IMR-90 (cell line): ENCODE measurements at regions not wholly inside any gene's neighbourhood (a gene's known extent, or its start where the extent isn't known, plus 50 kb on each side); places are given as distances from the start of the nearest gene placed in this dataset.
"Not testable (repeated sequence)": the region's sequence is repeated elsewhere in the genome, so short reads cannot be mapped to it uniquely, and the experiment has no call there.

ENCODE experiments used
- ATAC-seq: fragments of 200-7000 bp; cut with Tn5 transposase; 2 replicates; pipeline ENCODE4 v1.9.1; 2020; ENCODE audit warnings: low read depth, mild to moderate bottlenecking, moderate library complexity
- BruUV-seq: library from RNA; stranded (reverse); fragments of 400-500 nt; replicated peaks from 2 replicates; lab custom pipeline; 2021; lab: Mats Ljungman, UMichigan
- CTCF ChIA-PET: fragments of 300-600 bp; formaldehyde crosslinking; extraction: SDS; loops from one replicate; lab custom pipeline; 2021; ENCODE audit warnings: antibody characterized with exemption; lab: Yijun Ruan, JAX
- POLR2A ChIA-PET: fragments of 300-600 bp; sonication (Branson Sonifier 250); formaldehyde crosslinking; loops from one replicate; lab custom pipeline; 2022; ENCODE audit warnings: antibody characterized with exemption; ENCODE audit not compliant: unreplicated experiment; lab: Charles Lee
- DNase-seq: peaks from one replicate; pipeline ENCODE4 v3.0.0; 2013
- H2AFZ ChIP-seq: replicated peaks from 2 replicates; pipeline ENCODE3; 2013; ENCODE audit warnings: low read length, mild to moderate bottlenecking; ENCODE audit not compliant: poor library complexity
- H2AK5ac ChIP-seq: 2 replicates; pipeline ENCODE4 v1.6.1; 2013; ENCODE audit warnings: low read depth, low read length, inconsistent platforms
- H2AK9ac ChIP-seq: replicated peaks from 2 replicates; pipeline ENCODE3; 2013; ENCODE audit warnings: mild to moderate bottlenecking, low read depth, low read length, moderate library complexity; ENCODE audit not compliant: poor library complexity
- H2BK120ac ChIP-seq: 2 replicates; pipeline ENCODE4 v1.6.1; 2013; ENCODE audit warnings: low read depth, low read length, inconsistent platforms
- H2BK15ac ChIP-seq: 3 replicates; pipeline ENCODE4 v1.6.1; 2013; ENCODE audit warnings: low read depth, low read length, inconsistent platforms
- H2BK20ac ChIP-seq: 2 replicates; pipeline ENCODE4 v1.6.1; 2013; ENCODE audit warnings: low read depth, mild to moderate bottlenecking, inconsistent platforms, low read length, moderate library complexity
- H2BK5ac ChIP-seq: 2 replicates; pipeline ENCODE4 v1.6.1; 2013; ENCODE audit warnings: mild to moderate bottlenecking, low read depth, low read length, inconsistent platforms; ENCODE audit not compliant: poor library complexity, severe bottlenecking
- H3K14ac ChIP-seq: replicated peaks from 2 replicates; pipeline ENCODE4 v1.6.1; 2013; ENCODE audit warnings: low read depth, low read length, inconsistent platforms
- H3K18ac ChIP-seq: 2 replicates; pipeline ENCODE4 v1.6.1; 2013; ENCODE audit warnings: low read depth, low read length, control low read depth
- H3K23ac ChIP-seq: 2 replicates; pipeline ENCODE4 v1.6.1; 2013; ENCODE audit warnings: low read depth, low read length, inconsistent platforms
- H3K27ac ChIP-seq: 2 replicates; pipeline ENCODE4 v1.5.1; 2013; ENCODE audit warnings: mild to moderate bottlenecking, control low read depth, low read length; ENCODE audit not compliant: insufficient read depth
- H3K27me3 ChIP-seq: 2 replicates; pipeline ENCODE4 v1.6.1; 2013; ENCODE audit warnings: low read length; ENCODE audit not compliant: control insufficient read depth, insufficient read depth
- H3K36me3 ChIP-seq: 2 replicates; pipeline ENCODE4 v1.6.1; 2013; ENCODE audit warnings: low read length, mixed read lengths; ENCODE audit not compliant: control insufficient read depth, insufficient read depth
- H3K4ac ChIP-seq: 2 replicates; pipeline ENCODE4 v1.6.1; 2013; ENCODE audit warnings: low read depth, low read length, inconsistent platforms
- H3K4me1 ChIP-seq: 2 replicates; pipeline ENCODE4 v1.6.1; 2013; ENCODE audit warnings: low read length, mixed read lengths; ENCODE audit not compliant: control insufficient read depth, insufficient read depth
- H3K4me2 ChIP-seq: 2 replicates; pipeline ENCODE4 v1.6.1; 2013; ENCODE audit warnings: low read depth, mild to moderate bottlenecking, control low read depth, low read length, moderate library complexity
- H3K4me3 ChIP-seq: 2 replicates; pipeline ENCODE4 v1.5.1; 2013; ENCODE audit warnings: low read depth, mild to moderate bottlenecking, control low read depth, low read length, moderate library complexity; ENCODE audit not compliant: insufficient read depth
- H3K56ac ChIP-seq: 2 replicates; pipeline ENCODE4 v1.6.1; 2013; ENCODE audit warnings: low read length, inconsistent platforms; ENCODE audit not compliant: insufficient read depth; ENCODE audit errors: extremely low read depth
- H3K79me1 ChIP-seq, 2 experiments: 2 replicates each; pipeline ENCODE4 v1.6.1; 2013; ENCODE audit warnings: low read length in 2 of 2, inconsistent platforms in 1 of 2, low read depth in 1 of 2
- H3K9ac ChIP-seq: 2 replicates; pipeline ENCODE4 v1.6.1; 2013; ENCODE audit warnings: low read depth, low read length, control low read depth
- H3K9me1 ChIP-seq: 2 replicates; pipeline ENCODE4 v1.6.1; 2013; ENCODE audit warnings: low read length, inconsistent platforms; ENCODE audit not compliant: insufficient read depth
- H3K9me3 ChIP-seq: 2 replicates; pipeline ENCODE4 v1.6.1; 2013; ENCODE audit warnings: low read length; ENCODE audit not compliant: control insufficient read depth, insufficient read depth
- H4K20me1 ChIP-seq: 2 replicates; pipeline ENCODE4 v1.6.1; 2013; ENCODE audit warnings: low read length, inconsistent platforms; ENCODE audit not compliant: insufficient read depth
- H4K5ac ChIP-seq: 2 replicates; pipeline ENCODE4 v1.6.1; 2013; ENCODE audit warnings: mild to moderate bottlenecking, low read depth, low read length, control low read depth
- H4K8ac ChIP-seq, 2 experiments: 2 replicates each; pipeline ENCODE4 v1.6.1; 2013; ENCODE audit warnings: low read depth in 2 of 2, low read length in 2 of 2, control low read depth in 1 of 2, inconsistent platforms in 1 of 2
- H4K91ac ChIP-seq: 2 replicates; pipeline ENCODE4 v1.6.1; 2013; ENCODE audit warnings: low read depth, low read length, inconsistent platforms; ENCODE audit not compliant: insufficient read depth
- CEBPB ChIP-seq: IDR thresholded peaks from 2 replicates; pipeline ENCODE4 v1.6.1; 2012; ENCODE audit warnings: low read depth, low read length, improper control_type of control experiment
- FOS ChIP-seq: fragments of 150-350 bp; IDR thresholded peaks from 2 replicates; pipeline ENCODE4 v1.6.1; 2016; ENCODE audit warnings: low read depth, low read length
- MXI1 ChIP-seq: IDR thresholded peaks from 2 replicates; pipeline ENCODE4 v1.6.1; 2012; ENCODE audit warnings: low read depth, mild to moderate bottlenecking, low read length, moderate library complexity, borderline replicate concordance
- NFE2L2 ChIP-seq: fragments of 150-350 bp; IDR thresholded peaks from 2 replicates; pipeline ENCODE4 v1.6.1; 2016; ENCODE audit warnings: low read depth, mild to moderate bottlenecking, low read length
- POLR2A ChIP-seq: IDR thresholded peaks from 2 replicates; pipeline ENCODE4 v1.6.1; 2012; ENCODE audit warnings: mild to moderate bottlenecking, low read depth, low read length
- RCOR1 ChIP-seq: IDR thresholded peaks from 2 replicates; pipeline ENCODE4 v1.6.1; 2012; ENCODE audit warnings: mild to moderate bottlenecking, low read length, improper control_type of control experiment; ENCODE audit not compliant: insufficient replicate concordance
- WGBS, 2 experiments: methylation state at CpG; one replicate each; pipeline versions ENCODE4 v1.1.5 to v1.1.7; 2013; ENCODE audit warnings: missing lambda C conversion rate in 2 of 2; ENCODE audit not compliant: insufficient read length in 1 of 2; ENCODE audit errors: extremely low coverage in 2 of 2; 5-methylcytosine and 5-hydroxymethylcytosine counted together
- dilution Hi-C: fragments of 300-500 bp; cut with HindIII; formaldehyde crosslinking; loops from one replicate; pipeline ENCODE4 v1.14.3; 2018; ENCODE audit warnings: low sequenced_read_pairs; ENCODE audit not compliant: unreplicated experiment
- in situ Hi-C: fragments of 300-500 bp; cut with MboI; formaldehyde crosslinking; loops from 3 replicates; pipeline ENCODE4 v1.14.3; 2019; ENCODE audit warnings: low sequenced_read_pairs, inconsistent platforms, mixed read lengths
- intact Hi-C: fragments of 100-400 bp; cut with micrococcal nuclease; formaldehyde crosslinking; loops from 2 replicates; pipeline ENCODE4 v1.10.0; 2022

GRCh38 chr2:224169847-224170246 lies 130.8 kb upstream of the SERPINE2 start:
- Histone ChIP-seq H3K27me3 (no peaks in the 10 kb centered on the region), H4K5ac (no peak overlapping the region), H2BK15ac (no peak overlapping the region), H2AK5ac (peak overlapping the region; percentile 33; the same call in 1 of the 2 replicates), H3K79me1 (no peaks in the 10 kb centered on the region), H3K9me3 (no peaks in the 10 kb centered on the region), H2AK9ac (no peak overlapping the region), H3K27ac (no peak overlapping the region), H3K4me2 (no peak overlapping the region), H2AFZ (no peak overlapping the region), H3K9ac (no peak overlapping the region), H4K20me1 (no peaks in the 10 kb centered on the region), H2BK120ac (no peak overlapping the region), H3K9me1 (peaks cover 3% of the 10 kb centered on the region; the same call in 1 of the 2 replicates), H2BK20ac (no peak overlapping the region), H3K56ac (no peak overlapping the region), H4K8ac (no peak overlapping the region), H3K4ac (no peak overlapping the region), H2BK5ac (no peak overlapping the region), H3K36me3 (no peaks in the 10 kb centered on the region), H3K4me1 (no peaks in the 10 kb centered on the region), H4K91ac (no peak overlapping the region), H3K18ac (no peak overlapping the region), H3K4me3 (no peak overlapping the region), H3K23ac (no peak overlapping the region), H3K14ac (no peak overlapping the region)
- in situ Hi-C loops: no loop called here
- WGBS, 2 experiments: no CpG with 5 or more reads among the region's 8 CpGs
- dilution Hi-C loops: no loop called here
- TF ChIP-seq FOS (no peak), RCOR1 (no peak), POLR2A (no peak), MXI1 (no peak), CEBPB (no peak), NFE2L2 (no peak)
- CTCF ChIA-PET: no interaction called here
- no TSS peak for BruUV-seq
- intact Hi-C loops: no loop called here
- ATAC-seq: no peak
- no peak for DNase-seq
- POLR2A ChIA-PET: no interaction called here

DNA sequence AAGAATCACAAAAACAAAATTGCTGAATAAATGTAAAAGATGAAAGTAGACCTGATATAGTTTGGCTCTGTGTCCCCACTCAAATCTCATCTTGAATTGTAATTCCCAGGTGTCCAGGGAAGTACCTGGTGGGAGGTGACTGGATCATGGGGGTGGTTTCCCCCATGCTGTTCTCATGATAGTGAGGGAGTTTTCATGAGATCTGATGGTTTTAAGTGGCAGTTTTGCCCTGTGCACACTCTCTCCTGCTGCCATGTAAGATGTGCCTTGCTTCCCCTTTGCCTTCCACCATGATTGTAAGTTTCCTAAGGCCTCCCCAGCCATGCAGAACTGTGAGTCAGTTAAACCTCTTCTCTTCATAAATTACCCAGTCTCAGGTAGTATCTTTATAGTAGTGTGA lies 128.7 kb upstream of the SERPINE2 start:
- H3K9ac ChIP-seq, H4K91ac ChIP-seq, H3K4me3 ChIP-seq, H3K4me1 ChIP-seq, H4K5ac ChIP-seq, intact Hi-C loops, H2AK5ac ChIP-seq, H4K8ac ChIP-seq, H2BK20ac ChIP-seq, H3K79me1 ChIP-seq, H3K23ac ChIP-seq, BruUV-seq, H3K18ac ChIP-seq, H4K20me1 ChIP-seq, H3K56ac ChIP-seq, H2BK5ac ChIP-seq, H3K4me2 ChIP-seq, H2BK15ac ChIP-seq, H3K9me3 ChIP-seq, DNase-seq, H2AK9ac ChIP-seq, H3K27ac ChIP-seq, H3K4ac ChIP-seq, CTCF ChIA-PET, ATAC-seq, dilution Hi-C loops, H2AFZ ChIP-seq, in situ Hi-C loops, H2BK120ac ChIP-seq, POLR2A ChIA-PET, H3K14ac ChIP-seq, H3K27me3 ChIP-seq, H3K36me3 ChIP-seq: not testable (repeated sequence)
- peaks cover 11% of the 10 kb centered on the region for H3K9me1 ChIP-seq
